HG02938 (cell line): ENCODE measurements at regions not wholly inside any gene's neighbourhood (a gene's known extent, or its start where the extent isn't known, plus 50 kb on each side); places are given as distances from the start of the nearest gene placed in this dataset.

Experiments
- ATAC-seq: cut with Tn5 transposase; IDR thresholded peaks from one replicate; pipeline ENCODE4 v1.9.1; 2021; ENCODE audit warnings: mild to moderate bottlenecking, moderate library complexity; ENCODE audit not compliant: unreplicated experiment

DNA sequence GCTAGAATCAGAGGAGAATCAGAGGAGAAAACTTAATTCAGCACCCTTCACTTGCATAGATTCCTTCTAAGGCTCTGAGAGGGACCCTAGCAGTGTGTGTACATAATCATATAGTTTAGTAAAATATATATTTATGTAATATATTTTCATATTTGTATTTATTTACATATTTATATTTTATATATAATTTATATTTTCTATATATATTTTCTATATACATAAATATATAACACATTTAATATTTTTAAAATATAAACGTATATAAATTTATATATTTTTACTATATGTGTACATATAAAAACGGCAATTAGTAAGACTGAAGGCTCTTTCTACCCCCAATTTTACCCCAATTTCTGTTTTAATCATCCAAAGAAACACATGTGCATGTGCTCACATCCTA lies 80.3 kb downstream of the NXPE2 start:
- ATAC-seq: no peak

DNA sequence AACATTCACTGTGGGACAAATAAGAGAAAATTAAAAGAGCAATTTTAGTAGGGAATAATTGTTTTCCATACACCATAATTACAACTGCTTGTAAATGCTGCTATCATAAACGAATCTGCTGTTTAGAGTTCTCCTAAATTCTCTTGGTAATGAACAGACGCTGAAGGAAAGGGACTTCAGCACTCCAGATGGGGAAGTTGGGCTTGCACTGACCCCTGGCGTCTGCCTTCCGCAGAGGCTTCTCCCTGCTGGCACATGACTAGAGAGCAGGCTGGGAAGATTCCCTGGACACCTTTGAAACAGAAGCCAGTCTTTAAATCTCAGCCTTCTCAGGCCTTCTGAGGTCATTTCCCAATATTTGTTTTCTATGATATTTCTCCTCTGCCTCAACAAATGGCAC lies 84.1 kb downstream of the NXPE2 start:
- ATAC-seq: no peak

DNA sequence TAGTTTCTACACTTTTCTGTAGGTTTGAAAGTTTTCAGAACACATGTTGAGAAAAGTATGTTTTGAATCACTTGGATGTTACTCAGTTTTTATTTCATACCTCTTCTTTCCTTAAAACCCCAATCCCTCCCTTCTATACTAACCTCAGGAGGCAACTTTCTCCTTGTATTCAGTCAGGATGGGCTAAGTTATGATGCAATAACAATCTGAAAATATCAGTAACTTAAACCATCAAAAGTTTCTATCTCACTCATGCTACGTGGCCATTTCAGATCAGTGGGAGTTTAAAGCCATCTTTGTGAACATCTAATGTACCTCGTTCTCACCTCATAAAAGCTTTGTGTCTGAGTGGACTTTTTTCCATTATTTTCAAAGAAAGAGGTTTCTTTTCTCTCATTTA lies 86.2 kb downstream of the NXPE2 start:
- no peak for ATAC-seq

DNA sequence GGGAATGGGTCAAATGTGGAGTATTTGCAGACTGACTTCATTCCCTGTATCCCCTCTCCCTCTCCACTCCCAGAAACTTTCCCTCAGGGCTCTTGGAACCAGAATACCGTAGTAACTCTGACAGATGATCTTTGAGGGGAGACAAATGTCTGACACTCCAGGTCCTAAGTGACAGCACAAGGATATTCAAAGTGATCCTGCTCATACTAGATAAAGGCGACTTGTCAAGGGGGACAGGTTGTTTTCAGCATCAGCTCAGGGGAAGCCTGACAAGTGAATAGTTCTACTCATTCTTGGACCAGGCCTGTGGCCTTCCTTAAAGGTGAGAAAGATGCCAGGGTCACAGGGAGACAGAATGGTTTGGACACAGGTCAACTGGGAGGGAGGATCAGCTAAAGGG lies 92.8 kb downstream of the NXPE2 start:
- no peak for ATAC-seq

DNA sequence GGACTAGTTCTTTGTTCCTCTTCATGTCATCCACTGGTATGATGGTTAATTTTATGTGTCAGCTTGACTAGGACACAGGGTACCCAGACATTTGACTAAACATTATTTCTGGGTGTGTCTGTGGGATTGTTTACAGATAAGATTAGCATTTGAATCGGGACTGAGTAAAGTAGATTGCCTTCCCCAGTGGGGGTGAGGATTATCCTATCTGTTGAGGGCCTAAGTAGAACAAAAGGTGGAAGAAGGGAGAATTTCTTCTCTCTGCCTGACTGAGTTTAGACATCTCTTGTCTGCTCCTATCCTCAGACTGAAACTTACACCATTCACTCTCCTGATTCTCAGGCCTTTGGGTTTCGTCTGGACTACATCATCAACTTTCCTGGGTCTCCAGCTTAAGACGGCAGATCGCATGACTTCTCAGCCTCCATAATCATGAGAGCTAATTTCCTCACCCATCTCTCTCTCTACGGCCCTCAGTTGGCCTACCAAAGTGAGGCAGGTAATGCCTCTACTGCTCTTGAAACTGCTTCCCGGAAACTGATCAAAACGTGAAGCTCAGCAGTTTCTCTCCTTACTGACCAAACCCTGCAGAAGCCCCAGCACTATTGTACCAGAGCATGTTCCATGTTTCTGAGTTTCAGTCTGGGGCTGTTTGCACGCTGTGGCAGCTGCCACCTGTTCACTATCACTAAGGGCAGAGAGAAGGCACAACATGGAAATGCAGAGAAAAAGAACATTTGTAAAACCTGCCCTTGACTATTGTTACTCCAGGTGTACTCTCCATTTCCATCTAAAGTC lies 95.4 kb downstream of the NXPE2 start:
- no peak for ATAC-seq

DNA sequence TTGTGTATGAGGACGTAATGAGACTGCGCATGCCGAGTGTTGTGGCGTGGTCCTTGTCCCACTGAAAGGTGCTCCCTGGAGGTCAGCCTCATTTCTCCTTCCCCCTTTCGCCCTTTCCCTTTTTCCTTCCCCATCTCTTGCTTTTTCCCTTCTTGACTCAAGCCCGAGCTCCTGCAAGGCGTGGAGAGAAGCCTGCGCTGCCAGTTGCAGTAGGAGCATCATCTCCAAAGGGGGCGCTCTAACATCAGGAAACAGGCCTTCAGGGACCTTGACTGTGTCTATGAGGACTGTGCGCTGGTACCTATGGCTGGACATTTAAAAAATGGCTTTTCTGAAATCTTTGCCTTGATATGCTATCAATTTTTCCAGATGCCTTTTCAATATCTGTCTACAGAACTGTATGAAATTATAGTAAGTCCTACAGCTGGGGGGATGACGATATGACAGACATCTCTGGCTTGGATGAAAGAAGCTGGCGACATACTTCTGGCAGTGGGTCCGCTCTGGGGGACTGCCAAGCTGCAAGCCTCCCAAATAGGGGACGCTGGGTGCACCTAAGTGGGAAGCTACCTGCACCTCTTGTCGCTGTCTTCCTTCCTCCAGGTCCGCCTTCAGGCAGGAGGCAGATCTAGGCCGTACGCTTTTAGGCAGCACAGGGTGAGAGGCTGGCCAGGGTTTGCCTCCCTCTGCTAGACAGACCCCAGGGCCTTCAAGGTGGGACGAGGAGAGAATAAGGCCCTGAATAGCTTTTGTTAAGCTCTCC lies 96.5 kb downstream of the NXPE2 start:
- ATAC-seq: no peak

DNA sequence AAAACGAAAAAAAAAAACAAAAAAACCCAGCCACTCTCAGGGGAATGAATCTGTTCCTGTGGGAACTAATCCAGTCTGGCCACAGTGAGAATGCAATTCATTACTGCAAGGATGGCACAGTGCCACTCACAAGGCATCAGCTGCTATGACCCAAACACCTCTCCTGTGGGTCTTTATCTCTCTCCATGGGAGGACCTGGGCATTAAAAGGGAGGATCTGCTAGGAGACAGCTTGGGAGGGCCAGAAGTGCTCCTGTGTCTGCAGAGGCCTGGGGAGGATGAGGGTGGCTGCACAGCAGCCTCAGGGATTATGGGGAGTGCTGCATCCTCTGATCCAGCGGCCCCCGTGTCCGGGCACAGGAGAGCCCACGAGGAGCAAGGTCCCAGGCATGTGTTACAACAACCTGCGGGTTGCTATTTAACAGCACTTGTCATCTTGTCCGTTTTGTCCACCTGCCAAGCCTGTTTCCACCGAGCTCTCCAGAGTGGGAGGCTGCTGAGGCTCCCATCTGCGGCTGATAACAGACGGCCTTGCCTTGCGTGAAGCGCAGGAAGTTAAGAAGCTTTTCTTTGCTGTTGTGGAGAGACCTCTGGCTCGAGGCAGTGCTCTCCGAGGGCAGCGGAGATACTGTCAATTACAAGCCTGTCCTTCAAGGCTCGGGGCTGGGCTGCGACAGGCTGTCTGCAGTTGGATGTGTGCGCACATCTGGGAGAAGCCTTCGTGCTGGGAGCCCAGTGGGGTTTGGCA lies 97.7 kb downstream of the NXPE2 start:
- ATAC-seq: no peak

DNA sequence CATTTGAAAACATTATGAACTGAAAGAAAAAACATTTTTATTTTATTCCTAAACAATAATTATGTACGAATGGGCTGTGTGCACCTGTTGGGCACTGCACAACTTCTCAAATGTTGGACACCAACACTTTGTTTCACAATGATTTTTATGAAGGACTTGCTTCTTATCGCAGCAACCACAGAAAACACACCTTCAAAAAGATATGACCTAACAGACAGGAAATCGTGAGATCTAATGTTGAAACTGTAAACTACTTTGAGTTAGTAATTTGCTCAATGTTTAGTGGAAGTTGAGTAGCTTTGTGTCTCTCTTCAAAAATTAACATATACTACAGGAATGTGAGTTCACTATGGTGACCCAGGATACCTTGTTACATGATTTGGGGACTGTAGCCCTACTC lies 98.6 kb downstream of the NXPE2 start:
- no peak for ATAC-seq

DNA sequence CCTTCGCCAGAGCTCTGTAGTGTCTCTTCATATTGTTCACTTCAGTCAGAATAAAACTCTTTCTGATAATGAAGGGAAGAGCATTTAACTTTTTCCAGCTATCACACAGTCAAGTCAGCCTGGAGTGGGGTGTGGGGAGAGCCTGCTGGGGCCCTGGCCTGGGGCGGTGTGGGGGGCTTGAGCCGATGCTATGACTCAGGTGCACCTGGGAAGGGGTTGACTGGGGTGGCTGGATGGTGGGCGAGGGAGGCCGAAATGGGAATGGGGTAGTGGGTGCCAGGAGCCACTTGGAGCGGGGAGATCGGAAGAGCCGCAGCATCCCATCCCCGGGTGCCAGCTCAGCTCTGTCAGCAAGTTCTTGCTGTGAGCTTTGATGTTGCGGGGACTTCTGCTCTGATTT lies 100.9 kb downstream of the NXPE2 start:
- no peak for ATAC-seq

DNA sequence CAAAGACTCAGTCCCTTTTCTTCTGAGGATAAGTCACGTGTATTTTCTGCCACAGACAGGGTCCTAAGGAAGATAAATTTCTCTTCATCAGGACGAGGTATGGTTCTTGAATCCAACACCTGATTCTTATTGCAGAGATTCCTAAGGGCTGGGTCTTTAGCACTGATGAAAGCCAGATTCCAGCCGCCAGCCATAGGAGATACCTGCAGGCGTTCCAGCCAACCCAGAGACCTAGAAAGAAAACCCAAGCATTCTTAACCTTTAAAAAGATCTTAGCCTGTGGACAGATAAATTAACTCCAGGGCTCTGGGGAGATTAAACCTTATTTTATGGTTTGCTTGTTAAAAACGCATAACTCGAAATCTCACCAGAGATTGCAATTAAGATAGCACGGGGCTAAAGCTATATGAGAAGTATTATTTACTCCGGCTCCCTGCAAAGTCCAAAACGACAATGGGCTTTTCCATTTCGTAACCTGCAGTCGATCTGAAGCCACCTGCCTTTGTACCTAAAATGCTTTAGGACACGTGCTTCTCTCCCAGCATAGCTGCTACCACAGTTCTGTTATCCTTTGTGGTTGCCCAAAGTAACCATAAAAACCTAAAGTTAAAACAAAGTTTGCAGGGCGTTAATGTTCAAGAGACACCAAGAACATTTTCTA lies 104.5 kb downstream of the NXPE2 start:
- ATAC-seq: no peak

DNA sequence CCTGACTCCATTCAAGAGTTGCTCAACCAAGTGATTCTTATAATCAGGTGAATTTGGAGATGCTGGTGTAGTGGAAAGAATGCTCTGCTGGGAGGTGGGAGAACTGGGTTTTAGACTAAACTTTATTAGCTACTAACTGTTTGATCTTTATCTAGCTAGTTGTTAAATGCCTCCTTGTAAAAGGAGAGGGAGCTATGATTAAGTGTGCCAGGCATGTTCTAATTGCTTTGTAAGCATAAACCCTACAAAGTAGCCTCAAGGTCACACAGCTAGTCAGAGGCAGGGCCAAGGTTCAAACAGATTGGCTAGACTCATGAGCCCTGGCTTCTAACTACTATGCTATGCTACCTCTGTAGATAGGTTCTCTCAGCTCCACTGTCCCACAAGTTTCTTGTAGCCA lies 105.5 kb downstream of the NXPE2 start:
- ATAC-seq: no peak

DNA sequence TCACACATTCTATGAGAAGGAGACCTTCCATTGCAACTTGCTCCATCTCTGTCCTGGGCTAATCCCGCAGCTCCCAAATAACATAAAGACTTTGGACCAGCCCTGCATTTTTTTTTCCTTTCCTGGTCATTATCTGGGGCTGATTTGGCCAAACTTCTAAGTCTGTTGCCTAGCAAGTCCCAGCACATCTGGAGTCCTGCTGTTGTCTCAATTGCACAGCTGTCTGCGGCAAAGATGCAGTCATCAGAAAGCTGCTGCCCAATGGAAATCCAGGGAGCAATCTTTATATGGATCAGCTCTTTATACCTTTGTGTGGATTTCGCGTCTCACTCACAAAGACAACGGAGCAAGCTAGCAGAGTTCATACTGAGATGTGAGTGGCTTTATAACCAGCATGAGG lies 105.9 kb downstream of the NXPE2 start:
- no peak for ATAC-seq

DNA sequence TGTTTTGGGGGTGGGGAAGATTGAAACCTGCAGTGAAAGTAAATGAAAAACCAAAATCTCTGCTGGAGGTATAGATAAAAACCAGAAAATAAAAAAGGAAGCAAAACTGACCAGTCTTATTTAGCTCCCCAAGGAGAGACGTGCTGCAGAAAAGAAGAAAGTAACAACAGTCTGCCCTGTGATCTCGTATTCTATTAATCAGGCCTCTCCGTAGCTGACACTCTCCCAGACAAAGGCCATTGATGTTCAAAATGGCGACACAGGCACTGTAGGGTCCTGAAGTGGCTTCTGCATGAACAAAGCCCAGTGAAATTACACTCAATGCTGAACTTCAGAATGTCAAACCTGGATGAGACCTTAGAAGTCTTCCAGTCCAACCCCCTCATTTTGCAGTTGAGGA lies 106.6 kb downstream of the NXPE2 start:
- ATAC-seq: no peak

DNA sequence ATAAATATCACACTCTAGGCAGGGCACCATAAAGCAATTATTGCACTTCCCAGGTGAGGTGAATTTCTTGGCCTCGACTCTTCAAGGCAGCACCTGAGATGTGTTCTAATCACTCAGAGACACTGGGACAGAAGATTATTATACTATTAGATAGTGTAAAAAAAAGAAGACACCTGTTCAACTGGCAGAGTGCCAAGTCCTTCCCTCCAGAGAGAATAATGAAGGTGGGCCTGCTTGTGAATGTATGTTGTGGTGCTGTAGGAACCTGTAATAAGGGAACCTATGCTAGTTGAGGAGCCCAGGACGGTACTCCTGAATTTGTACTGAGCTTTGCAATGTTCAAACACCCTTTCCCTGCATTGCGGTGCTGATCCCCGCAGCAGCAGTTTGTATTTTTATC lies 107.5 kb downstream of the NXPE2 start:
- no peak for ATAC-seq

DNA sequence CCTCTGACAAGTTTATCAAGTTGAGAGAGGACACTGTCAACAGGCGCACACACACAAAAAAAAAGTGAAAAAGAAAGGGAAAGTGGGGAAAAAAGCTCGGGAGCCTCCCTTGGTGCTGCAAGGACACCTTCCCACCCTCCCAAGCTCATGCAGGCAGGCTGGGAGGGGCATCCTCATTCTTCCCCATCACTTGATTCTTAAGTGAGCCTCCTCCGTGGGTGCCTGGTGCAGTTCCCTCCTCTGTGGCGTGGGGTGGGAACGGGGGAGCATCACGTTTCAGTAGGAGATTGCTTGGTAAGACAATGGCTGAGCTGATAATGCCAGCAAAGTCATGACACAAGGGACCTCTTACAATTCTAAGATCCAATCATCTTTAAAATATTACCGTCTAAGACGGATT lies 108.8 kb downstream of the NXPE2 start:
- no peak for ATAC-seq

DNA sequence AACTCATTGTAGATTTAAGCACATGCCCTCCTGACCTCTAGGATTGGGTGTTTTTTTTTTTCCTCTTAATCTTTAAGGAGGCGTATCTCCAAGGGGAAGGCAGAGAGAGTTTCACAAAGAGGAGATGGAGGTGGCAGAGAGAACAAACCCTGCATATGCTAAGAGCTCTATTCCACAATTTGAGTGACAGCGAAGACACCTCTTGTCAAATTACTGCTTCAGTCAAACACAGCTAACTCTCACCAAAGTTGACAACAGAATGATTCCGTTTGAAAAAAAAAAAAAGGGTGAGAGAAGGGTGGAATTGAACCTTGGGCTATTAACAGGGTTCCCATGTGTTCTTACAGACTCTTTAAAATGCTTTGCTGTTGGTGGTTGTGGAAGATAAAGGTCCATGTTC lies 112.6 kb downstream of the NXPE2 start:
- ATAC-seq: no peak

DNA sequence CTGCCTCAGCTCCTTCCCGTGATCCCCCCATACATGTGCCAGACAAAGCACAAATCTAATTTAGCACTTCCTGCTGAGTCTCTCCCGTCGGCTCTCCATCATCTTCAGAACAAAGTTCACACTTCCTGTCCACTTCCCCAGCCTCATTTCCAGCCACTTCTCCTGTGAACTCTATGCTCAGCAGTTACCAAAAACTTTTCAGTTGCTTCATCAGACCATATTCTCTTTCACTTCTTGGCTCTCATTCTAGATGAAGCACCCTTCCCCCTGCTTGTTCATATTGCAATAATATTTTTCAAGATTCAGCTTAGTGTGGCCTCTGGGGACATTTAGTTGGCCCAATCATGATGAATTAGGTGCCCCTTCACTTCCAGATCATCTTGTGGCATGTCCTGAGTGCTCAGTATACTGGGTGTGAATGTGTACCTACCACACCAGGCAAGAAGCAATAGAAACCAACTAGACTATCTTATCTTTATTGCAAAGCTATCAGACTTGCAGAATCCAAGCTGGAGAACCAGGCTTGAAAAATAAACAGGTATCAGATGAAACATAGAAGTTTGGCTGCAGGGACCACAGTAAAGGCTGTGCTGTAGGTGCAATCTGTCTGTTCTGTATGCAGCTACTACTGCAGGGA lies 115.8 kb downstream of the NXPE2 start:
- ATAC-seq: no peak

DNA sequence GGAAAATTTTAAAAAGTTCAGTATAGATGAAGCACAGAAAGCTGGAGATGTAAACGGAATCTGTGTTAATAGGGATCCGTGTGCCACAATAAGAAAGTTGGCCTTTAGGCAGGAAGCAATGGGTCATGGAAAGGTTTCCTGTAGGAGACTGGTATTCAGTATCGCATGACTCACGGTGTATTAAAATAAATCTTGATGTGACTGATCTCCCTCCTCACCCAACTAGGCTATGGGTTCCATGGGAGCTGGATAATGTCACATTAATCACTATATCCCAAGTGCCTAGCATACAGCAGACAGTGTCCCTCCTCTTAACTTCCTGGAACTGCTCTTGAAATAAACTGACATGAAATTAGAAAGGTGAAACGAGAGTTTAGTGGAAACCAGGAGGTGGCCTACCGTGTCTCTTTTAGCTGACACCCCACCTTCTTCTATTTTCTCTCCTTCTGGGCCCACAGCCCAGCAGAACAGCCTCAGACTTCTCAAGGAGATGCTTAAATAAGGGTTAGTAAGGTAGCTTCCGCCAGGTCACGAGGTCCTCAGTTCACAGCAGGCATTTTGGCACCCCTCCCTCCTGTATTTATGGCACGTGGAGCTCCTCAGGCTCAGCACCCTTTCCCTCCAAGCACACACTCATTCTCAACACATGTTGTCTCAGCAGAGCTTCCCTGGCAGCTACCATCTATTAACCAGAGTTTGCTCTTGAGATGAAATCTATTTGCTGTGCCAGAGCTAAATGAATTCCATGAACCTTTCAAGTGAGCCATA lies 118.8 kb downstream of the NXPE2 start:
- no peak for ATAC-seq

DNA sequence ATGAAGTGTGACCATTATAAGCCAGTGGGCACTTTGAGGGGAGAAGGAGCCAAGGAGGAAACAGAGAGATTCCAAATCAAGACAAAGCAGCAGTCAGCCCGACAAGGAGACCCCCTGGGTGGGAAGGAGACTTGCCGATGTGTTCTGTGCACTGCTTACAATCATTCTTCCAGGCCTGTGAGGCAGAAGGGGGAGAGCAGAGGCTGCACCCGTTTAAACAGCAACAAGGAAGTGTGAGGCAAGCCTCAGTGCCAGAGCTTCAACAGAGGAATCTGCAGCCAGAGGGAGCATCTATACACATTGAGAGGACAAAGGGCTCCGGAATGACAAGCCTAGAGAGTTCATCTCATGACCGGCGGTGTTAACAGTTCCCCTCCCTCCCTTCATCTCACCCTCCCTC lies 121.1 kb downstream of the NXPE2 start:
- no peak for ATAC-seq

DNA sequence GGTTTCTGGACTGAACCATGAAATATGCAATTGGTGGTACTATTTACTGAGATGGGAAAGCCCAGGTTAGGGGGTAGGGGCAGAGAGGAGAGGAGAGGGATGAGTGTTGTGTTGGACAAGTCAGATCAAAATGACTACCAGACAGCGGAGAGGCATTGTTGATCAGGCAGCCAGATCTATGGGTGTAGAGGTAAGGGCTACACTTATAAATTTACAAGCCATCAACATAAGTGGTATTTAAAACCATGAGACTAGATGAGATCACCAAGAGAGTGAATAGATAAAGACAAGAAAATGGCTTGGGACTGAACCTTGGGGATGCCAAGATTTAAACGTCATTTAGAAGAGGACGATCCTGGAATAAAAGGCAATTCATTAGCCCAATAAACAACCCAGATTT lies 123.4 kb downstream of the NXPE2 start:
- ATAC-seq: no peak
